Vagina (tissue), 2 donors: ENCODE measurements at regions not wholly inside any gene's neighbourhood (a gene's known extent, or its start where the extent isn't known, plus 50 kb on each side); places are given as distances from the start of the nearest gene placed in this dataset.

Experiments used
- CTCF ChIP-seq, 3 experiments: fragments of 450-650 bp in 2 of 3; fragments of 200-600 bp in 1 of 3; sonication (generic) in 1 of 3; IDR thresholded peaks; one replicate each; pipeline ENCODE4 v1.5.1; 2017 to 2019; ENCODE audit warnings: antibody characterized with exemption in 3 of 3, mild to moderate bottlenecking in 2 of 3, moderate library complexity in 2 of 3
- POLR2A ChIP-seq, 2 donors: fragments of 450-650 bp; IDR thresholded peaks; one replicate each; pipeline ENCODE4 v1.6.1; 2017; ENCODE audit warnings: antibody characterized with exemption in 2 of 2, mild to moderate bottlenecking in 2 of 2, moderate library complexity in 2 of 2
- POLR2AphosphoS5 ChIP-seq, 2 donors: sonication (generic); formaldehyde crosslinking; IDR thresholded peaks; one replicate each; pipeline ENCODE4 v1.9.0; 2017; ENCODE audit warnings: antibody characterized with exemption in 2 of 2, mild to moderate bottlenecking in 2 of 2, low read depth in 1 of 2; ENCODE audit not compliant: insufficient read depth in 1 of 2

DNA sequence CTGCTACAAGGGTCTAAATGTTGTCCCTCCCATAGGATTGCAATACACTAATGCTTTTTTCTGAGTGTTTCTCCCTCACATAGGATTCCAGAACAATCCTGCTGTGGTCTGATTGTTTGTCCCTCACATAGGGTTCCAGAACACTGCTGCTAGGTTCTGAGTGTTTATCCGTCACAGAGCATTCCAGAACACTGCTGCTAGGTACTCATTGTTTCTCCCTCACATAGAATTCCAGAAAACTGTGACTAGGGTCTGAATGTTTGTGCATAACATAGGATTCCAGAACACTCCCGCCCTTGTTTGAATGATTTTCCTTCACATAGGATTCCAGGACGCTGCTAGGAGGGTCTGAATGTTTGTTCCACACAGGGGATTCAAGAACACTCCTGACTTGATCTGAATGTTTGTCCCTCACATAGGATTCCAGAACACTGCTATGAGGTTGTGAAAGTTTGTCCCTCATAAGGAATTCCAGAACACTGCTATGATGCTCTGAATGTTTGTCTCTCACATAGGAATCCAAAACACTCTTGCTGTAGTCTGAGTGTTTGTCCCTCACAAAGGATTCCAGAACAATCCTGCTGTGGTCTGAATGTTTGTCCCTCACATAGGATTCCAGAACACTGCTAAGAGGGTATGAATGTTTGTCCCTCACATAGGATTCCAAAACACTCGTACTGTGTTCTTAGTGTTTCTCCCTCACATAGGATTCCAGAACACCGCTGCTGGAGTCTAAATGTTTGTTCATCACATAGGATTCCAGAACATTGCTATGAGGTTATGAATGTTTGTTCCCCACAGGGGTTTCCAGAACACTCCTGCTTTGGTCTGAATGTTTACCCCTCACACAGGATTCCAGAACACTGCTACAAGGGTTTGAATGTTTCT lies 213.5 kb downstream of the FOXD4L6 start:
- no peak for TF ChIP-seq CTCF (IDR thresholded peaks at IDR 0.05)
- TF ChIP-seq POLR2A (IDR thresholded peaks at IDR 0.05), result no peak
- no peak for TF ChIP-seq POLR2AphosphoS5 (IDR thresholded peaks at IDR 0.05; ENCODE audit: insufficient read depth in 1 of 2, low read depth in 1 of 2)
